ENCODE measurements at regions not wholly inside any gene's neighbourhood (a gene's known extent, or its start where the extent isn't known, plus 50 kb on each side); places are given as distances from the start of the nearest gene placed in this dataset.

- no peak for DNase-seq
Observed at GRCh38 chr13:109395014-109395413, 391.4 kb downstream of the IRS2 start.

- no peak for DNase-seq
Observed at GRCh38 chr13:109394311-109394988, 391.9 kb downstream of the IRS2 start.

GRCh38 chr13:109393045-109393444 lies 393.3 kb downstream of the IRS2 start:
- DNase-seq = no peak

- DNase-seq = no peak
Observed at GRCh38 chr13:109390391-109390790, 396.0 kb downstream of the IRS2 start.

- DNase-seq = peak; percentile 79
Observed at GRCh38 chr13:109389892-109390345, 396.5 kb downstream of the IRS2 start.

GRCh38 chr13:109389456-109389855 lies 396.9 kb downstream of the IRS2 start:
- peak; percentile 81 for DNase-seq

GRCh38 chr13:109387471-109387870 lies 398.9 kb downstream of the IRS2 start:
- DNase-seq = no peak

GRCh38 chr13:109385242-109385560 lies 401.2 kb downstream of the IRS2 start:
- peak; percentile 71 for DNase-seq

GRCh38 chr13:109384491-109385241 lies 401.7 kb downstream of the IRS2 start:
- DNase-seq = peak; percentile 95

- peak; percentile 89 for DNase-seq
Observed at GRCh38 chr13:109383683-109384082, 402.7 kb downstream of the IRS2 start.

GRCh38 chr13:109381546-109382180 lies 404.7 kb downstream of the IRS2 start:
- peak; percentile 89 for DNase-seq

- no peak for DNase-seq
Observed at GRCh38 chr13:109380457-109380856, 405.9 kb downstream of the IRS2 start.

GRCh38 chr13:109379930-109380329 lies 406.5 kb downstream of the IRS2 start:
- DNase-seq = no peak

- DNase-seq = no peak
Observed at GRCh38 chr13:109376936-109377335, 409.4 kb downstream of the IRS2 start.

- DNase-seq = no peak
Observed at GRCh38 chr13:109374609-109375200, 411.7 kb downstream of the IRS2 start.

GRCh38 chr13:109372666-109373065 lies 413.7 kb downstream of the IRS2 start:
- no peak for DNase-seq

GRCh38 chr13:109371066-109371465 lies 415.3 kb downstream of the IRS2 start:
- no peak for DNase-seq

- no peak for DNase-seq
Observed at GRCh38 chr13:109370496-109370895, 415.9 kb downstream of the IRS2 start.

- no peak for DNase-seq
Observed at GRCh38 chr13:109369353-109370052, 416.9 kb downstream of the IRS2 start.

- no peak for DNase-seq
Observed at GRCh38 chr13:109368230-109368629, 418.2 kb downstream of the IRS2 start.

- DNase-seq = no peak
Observed at GRCh38 chr13:109366525-109366924, 419.9 kb downstream of the IRS2 start.

- no peak for DNase-seq
Observed at GRCh38 chr13:109363431-109363830, 423.0 kb downstream of the IRS2 start.

- DNase-seq = no peak
Observed at GRCh38 chr13:109362616-109363015, 423.8 kb downstream of the IRS2 start.

All from fibroblast of skin of right quadriceps (primary cell).